ENCODE measurements at regions not wholly inside any gene's neighbourhood (a gene's known extent, or its start where the extent isn't known, plus 50 kb on each side); places are given as distances from the start of the nearest gene placed in this dataset.
A peak's percentile ranks its signal among the peaks of the same experiment; 100 is the strongest.

GRCh38 chr12:85639834-85640233, 196.4 kb downstream of the RASSF9 start:
- H3K4me3 ChIP-seq (ENCODE audit: low read depth, low read length), result no peak overlapping the region
- no peak for DNase-seq (ENCODE audit: low read depth)
- TF ChIP-seq, protein P1, sequence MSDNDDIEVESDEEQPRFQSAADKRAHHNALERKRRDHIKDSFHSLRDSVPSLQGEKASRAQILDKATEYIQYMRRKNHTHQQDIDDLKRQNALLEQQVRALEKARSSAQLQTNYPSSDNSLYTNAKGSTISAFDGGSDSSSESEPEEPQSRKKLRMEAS (IDR thresholded peaks at IDR 0.05; ENCODE audit: low read depth, low read length), result no peak
- TF ChIP-seq MYC (IDR thresholded peaks at IDR 0.05; ENCODE audit: low read depth, low read length) (no peak), POLR2A (IDR thresholded peaks at IDR 0.05; ENCODE audit: extremely low read depth, insufficient read length) (no peak)
- TF ChIP-seq, protein P2, sequence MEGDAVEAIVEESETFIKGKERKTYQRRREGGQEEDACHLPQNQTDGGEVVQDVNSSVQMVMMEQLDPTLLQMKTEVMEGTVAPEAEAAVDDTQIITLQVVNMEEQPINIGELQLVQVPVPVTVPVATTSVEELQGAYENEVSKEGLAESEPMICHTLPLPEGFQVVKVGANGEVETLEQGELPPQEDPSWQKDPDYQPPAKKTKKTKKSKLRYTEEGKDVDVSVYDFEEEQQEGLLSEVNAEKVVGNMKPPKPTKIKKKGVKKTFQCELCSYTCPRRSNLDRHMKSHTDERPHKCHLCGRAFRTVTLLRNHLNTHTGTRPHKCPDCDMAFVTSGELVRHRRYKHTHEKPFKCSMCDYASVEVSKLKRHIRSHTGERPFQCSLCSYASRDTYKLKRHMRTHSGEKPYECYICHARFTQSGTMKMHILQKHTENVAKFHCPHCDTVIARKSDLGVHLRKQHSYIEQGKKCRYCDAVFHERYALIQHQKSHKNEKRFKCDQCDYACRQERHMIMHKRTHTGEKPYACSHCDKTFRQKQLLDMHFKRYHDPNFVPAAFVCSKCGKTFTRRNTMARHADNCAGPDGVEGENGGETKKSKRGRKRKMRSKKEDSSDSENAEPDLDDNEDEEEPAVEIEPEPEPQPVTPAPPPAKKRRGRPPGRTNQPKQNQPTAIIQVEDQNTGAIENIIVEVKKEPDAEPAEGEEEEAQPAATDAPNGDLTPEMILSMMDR (IDR thresholded peaks at IDR 0.05; ENCODE audit: low read depth, low read length), result no peak

- TF ChIP-seq POLR2A (IDR thresholded peaks at IDR 0.05; ENCODE audit: extremely low read depth, insufficient read length) (no peak), MYC (IDR thresholded peaks at IDR 0.05; ENCODE audit: low read depth, low read length) (no peak)
- TF ChIP-seq, protein P1 (IDR thresholded peaks at IDR 0.05; ENCODE audit: low read depth, low read length), result no peak
- TF ChIP-seq, protein P2 (IDR thresholded peaks at IDR 0.05; ENCODE audit: low read depth, low read length), result no peak
- DNase-seq (ENCODE audit: low read depth), result no peak
- no peak overlapping the region for H3K4me3 ChIP-seq (ENCODE audit: low read depth, low read length)
Measured at GRCh38 chr12:85641796-85642195, 194.4 kb downstream of the RASSF9 start.

DNA sequence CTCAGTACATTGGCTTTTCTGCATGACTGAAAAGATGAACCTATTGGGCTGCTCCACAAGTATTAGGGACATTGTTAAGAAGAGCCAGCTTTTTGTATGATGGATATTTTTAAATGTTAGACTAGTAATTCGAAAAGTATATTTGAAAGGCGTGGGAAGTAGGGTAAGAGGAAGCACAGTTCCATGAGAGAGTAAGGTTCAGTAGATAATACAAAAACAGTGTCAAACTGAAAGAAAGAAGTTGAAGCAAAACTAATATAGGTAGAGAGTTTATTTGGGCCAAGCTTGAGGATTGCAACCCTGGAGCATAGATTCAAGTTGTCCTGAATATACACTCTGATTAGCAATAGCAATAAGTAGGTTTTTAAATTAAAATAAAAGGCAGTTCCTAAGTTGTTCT, 193.9 kb downstream of the RASSF9 start:
- H3K4me3 ChIP-seq (ENCODE audit: low read depth, low read length), result no peak overlapping the region
- TF ChIP-seq MYC (IDR thresholded peaks at IDR 0.05; ENCODE audit: low read depth, low read length) (no peak), POLR2A (IDR thresholded peaks at IDR 0.05; ENCODE audit: extremely low read depth, insufficient read length) (no peak)
- TF ChIP-seq, protein P2 (IDR thresholded peaks at IDR 0.05; ENCODE audit: low read depth, low read length), result no peak
- TF ChIP-seq, protein P1 (IDR thresholded peaks at IDR 0.05; ENCODE audit: low read depth, low read length), result no peak
- no peak for DNase-seq (ENCODE audit: low read depth)

- peak; percentile 53 for DNase-seq (ENCODE audit: low read depth)
- TF ChIP-seq, protein P1 (IDR thresholded peaks at IDR 0.05; ENCODE audit: low read depth, low read length), result no peak
- TF ChIP-seq, protein P2 (IDR thresholded peaks at IDR 0.05; ENCODE audit: low read depth, low read length), result no peak
- TF ChIP-seq MYC (IDR thresholded peaks at IDR 0.05; ENCODE audit: low read depth, low read length) (no peak), POLR2A (IDR thresholded peaks at IDR 0.05; ENCODE audit: extremely low read depth, insufficient read length) (no peak)
- H3K4me3 ChIP-seq (ENCODE audit: low read depth, low read length), result no peak overlapping the region
Measured at GRCh38 chr12:85642808-85643207, 193.4 kb downstream of the RASSF9 start.

- TF ChIP-seq, protein P2 (IDR thresholded peaks at IDR 0.05; ENCODE audit: low read depth, low read length), result no peak
- TF ChIP-seq POLR2A (IDR thresholded peaks at IDR 0.05; ENCODE audit: extremely low read depth, insufficient read length) (no peak), MYC (IDR thresholded peaks at IDR 0.05; ENCODE audit: low read depth, low read length) (no peak)
- TF ChIP-seq, protein P1 (IDR thresholded peaks at IDR 0.05; ENCODE audit: low read depth, low read length), result no peak
- DNase-seq (ENCODE audit: low read depth), result no peak
- H3K4me3 ChIP-seq (ENCODE audit: low read depth, low read length), result no peak overlapping the region
Measured at GRCh38 chr12:85644508-85644907, 191.7 kb downstream of the RASSF9 start.
